ENCODE measurements at regions not wholly inside any gene's neighbourhood (a gene's known extent, or its start where the extent isn't known, plus 50 kb on each side); places are given as distances from the start of the nearest gene placed in this dataset.

- Histone ChIP-seq H3K27ac (no peak overlapping the region), H3K27me3 (no peaks in the 10 kb centered on the region), H3K9me3 (no peaks in the 10 kb centered on the region), H3K4me1 (no peaks in the 10 kb centered on the region), H3K4me3 (no peak overlapping the region), H3K36me3 (no peaks in the 10 kb centered on the region)
- intact Hi-C loops (cut with DNase I), result no loop called here
- ATAC-seq (no peak), DNase-seq (no peak)
- TF ChIP-seq CTCF (IDR thresholded peaks at IDR 0.05), result no peak
These were observed 58.2 kb upstream of the GPC4 start for GRCh38 chrX:133473451-133473850.

- intact Hi-C loops (cut with DNase I), result no loop called here
- no peak for TF ChIP-seq CTCF (IDR thresholded peaks at IDR 0.05)
- no peaks in the 10 kb centered on the region for H3K4me1 ChIP-seq
- no peaks in the 10 kb centered on the region for H3K27me3 ChIP-seq
- H3K9me3 ChIP-seq, result no peaks in the 10 kb centered on the region
- DNase-seq (no peak), ATAC-seq (peak; percentile 38)
- H3K36me3 ChIP-seq, result no peaks in the 10 kb centered on the region
- no peak overlapping the region for H3K4me3 ChIP-seq
- no peak overlapping the region for H3K27ac ChIP-seq
These were observed 52.8 kb upstream of the GPC4 start for GRCh38 chrX:133468051-133468450.

- no peaks in the 10 kb centered on the region for H3K27me3 ChIP-seq
- intact Hi-C loops (cut with DNase I), result no loop called here
- no peak for DNase-seq
- no peaks in the 10 kb centered on the region for H3K36me3 ChIP-seq
- no peak overlapping the region for H3K4me3 ChIP-seq
- no peak for TF ChIP-seq CTCF (IDR thresholded peaks at IDR 0.05)
- ATAC-seq, result no peak
- H3K4me1 ChIP-seq, result no peaks in the 10 kb centered on the region
- no peak overlapping the region for H3K27ac ChIP-seq
- no peaks in the 10 kb centered on the region for H3K9me3 ChIP-seq
These were observed 50.0 kb upstream of the GPC4 start for GRCh38 chrX:133465254-133465653.
